GM18511 (cell line): ENCODE measurements at regions not wholly inside any gene's neighbourhood (a gene's known extent, or its start where the extent isn't known, plus 50 kb on each side); places are given as distances from the start of the nearest gene placed in this dataset.
"Not testable (repeated sequence)": the region's sequence is repeated elsewhere in the genome, so short reads cannot be mapped to it uniquely, and the experiment has no call there.

Experiments used
- ATAC-seq: cut with Tn5 transposase; IDR thresholded peaks from one replicate; pipeline ENCODE4 v1.9.1; 2021; ENCODE audit warnings: mild to moderate bottlenecking, moderate library complexity; ENCODE audit not compliant: unreplicated experiment

DNA sequence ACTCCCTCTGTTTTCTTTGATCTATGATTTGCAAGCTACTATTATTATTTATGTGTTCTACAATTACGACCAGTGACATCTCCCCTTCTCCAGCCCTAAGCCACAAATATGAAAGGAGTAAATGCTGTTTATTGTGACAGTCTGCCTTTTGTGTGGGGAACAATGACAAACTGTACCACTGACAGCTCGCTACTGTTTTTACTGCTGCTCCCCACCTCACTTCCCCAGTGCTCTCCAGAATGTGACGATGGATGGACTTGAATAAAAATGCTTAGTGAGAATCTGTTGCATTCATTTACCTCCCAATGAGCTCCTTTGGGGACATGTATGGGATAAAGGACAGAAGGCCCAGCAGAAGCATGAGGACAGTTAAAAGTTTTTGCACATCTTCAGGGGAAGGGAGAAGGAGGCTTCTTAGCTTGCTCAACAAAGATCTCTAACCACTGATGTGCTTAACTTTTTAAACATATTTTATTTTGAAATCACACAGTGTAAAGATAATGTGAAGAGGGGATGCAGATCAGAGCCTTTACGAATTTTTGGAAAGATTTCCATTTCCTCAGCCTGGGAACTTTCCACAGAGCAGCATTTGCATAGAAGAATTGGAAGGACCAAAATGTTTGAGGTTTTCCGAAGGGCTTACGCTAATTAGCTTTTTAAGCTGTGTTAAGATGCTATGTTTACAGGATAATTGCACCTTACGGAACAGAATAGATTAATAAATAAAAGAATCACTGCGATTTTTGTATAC is 485.1 kb upstream of the TENM3 start:
- ATAC-seq = no peak

DNA sequence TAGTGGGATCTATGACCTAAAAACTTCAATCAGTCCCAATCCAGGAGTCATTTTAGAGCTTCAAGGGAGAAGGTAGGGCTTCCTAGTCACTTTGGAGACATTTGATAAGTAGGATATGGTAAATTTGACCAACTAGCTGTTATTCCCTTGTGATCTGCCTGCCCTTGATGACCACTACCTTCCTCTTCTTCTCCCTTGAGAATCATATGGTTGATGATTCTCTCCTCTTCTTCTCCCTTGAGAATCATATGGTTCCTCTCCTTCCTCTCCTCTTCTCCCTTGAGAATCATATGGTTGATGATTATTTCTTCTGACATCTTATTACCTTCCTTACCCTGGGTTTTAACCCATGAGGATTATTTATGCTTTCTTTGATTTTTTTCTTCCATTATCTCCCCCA is 482.6 kb upstream of the TENM3 start:
- ATAC-seq = no peak

- no peak for ATAC-seq
These were observed 482.0 kb upstream of the TENM3 start for GRCh38 chr4:181761156-181761555.

DNA sequence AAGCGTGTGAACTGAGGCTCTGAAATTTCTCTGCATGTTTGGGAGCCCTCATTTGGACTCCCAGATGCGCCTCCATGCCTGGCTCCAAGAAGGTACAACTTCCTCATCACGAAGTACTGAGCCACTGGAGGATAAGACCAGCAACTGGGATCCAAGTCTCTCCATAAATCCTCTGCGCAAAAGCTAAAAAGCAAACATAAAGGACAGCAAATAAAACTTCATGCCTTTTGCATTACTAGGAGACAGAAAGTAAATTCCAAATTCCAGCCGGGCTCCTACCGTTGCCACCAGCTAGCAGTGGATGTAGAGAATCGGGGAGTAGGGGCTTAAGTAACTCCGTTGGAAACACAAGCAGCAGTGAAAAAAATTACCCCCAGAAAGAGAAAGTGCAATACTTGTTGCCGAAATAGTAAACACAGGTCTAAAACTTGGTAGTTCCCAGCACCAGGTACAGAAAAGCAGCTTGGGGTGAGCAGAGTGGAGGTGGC is 477.1 kb upstream of the TENM3 start:
- ATAC-seq = no peak

DNA sequence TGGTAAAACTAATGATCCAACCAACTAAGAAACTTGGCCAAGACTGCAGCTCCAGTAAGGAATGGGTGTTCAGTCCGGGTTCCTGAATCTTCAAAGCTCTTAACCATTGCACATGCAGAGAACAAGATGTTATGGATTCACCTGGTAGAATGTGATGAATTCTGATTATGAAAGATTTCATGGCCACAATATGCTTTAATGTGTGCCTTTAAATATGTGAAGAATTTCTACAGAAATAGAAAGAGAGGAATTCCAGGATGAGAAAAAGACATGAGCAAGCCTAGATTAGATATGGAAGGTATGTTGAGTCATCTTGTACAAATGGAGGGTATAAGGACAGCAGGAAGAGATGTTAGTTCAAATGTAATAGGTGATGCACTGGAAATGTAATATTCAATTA is 472.2 kb upstream of the TENM3 start:
- no peak for ATAC-seq

- ATAC-seq = no peak
These were observed 467.9 kb upstream of the TENM3 start for GRCh38 chr4:181775298-181775697.

- ATAC-seq = no peak
These were observed 466.7 kb upstream of the TENM3 start for GRCh38 chr4:181776264-181777054.

- ATAC-seq = no peak
These were observed 465.7 kb upstream of the TENM3 start for GRCh38 chr4:181777518-181777917.

- ATAC-seq = no peak
These were observed 458.3 kb upstream of the TENM3 start for GRCh38 chr4:181784881-181785280.

DNA sequence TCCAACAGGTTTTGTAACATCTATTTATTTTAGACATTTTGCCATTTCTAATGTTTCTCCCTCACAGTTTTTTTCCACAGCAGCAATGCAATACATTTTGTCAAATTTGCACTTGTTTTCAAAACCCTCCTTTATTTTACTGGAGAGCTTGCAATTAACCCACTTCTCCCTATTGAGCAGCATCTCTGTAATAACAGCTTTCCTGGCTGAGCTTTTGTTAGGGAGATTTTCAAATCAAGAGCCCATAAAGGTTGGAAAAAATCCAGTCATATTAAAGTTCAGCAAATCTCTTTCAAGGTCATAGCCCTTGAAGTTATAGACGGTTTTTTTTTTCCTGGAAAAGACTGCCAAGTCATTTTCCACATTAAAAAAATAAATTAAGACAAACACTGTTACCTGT is 450.6 kb upstream of the TENM3 start:
- no peak for ATAC-seq

DNA sequence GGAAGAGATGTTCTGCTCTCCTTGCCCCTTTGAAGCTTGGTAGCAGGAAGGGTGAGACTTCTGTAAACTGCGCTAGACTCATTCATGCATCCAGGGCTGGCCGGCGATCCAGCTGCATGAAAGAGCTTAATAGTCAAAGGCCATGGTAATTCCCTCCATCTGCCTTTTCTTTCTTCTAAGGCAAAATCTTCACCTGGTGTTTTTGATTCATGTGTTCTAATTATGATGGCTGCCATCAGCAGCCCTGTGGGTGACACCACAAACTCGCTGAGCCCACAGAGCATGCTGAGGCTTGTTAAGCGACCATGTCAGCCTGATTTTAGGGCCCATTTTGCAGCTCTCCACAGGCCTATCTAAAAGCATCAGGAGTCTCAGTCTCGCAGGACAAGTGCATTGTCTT is 450.1 kb upstream of the TENM3 start:
- ATAC-seq = no peak

- ATAC-seq = no peak
These were observed 446.7 kb upstream of the TENM3 start for GRCh38 chr4:181796502-181796901.

DNA sequence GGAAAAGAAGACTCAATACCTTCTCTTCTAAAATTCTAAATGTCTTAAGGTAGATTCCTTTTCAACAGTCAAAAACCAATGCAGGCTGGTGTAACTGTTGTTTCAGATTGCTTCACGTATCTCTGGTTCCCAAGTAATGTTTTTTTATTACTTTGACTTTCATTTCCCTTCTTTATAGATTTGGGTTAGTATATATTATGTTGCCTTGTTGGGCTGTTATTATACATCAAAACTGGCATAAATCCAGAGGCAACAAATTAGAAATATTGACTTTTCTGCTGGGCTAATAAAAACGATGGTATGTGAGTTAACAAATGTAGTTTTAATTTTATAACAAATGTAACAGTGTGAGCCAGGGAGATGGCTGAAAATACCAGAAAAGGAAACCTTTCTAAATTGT is 444.7 kb upstream of the TENM3 start:
- ATAC-seq = no peak

DNA sequence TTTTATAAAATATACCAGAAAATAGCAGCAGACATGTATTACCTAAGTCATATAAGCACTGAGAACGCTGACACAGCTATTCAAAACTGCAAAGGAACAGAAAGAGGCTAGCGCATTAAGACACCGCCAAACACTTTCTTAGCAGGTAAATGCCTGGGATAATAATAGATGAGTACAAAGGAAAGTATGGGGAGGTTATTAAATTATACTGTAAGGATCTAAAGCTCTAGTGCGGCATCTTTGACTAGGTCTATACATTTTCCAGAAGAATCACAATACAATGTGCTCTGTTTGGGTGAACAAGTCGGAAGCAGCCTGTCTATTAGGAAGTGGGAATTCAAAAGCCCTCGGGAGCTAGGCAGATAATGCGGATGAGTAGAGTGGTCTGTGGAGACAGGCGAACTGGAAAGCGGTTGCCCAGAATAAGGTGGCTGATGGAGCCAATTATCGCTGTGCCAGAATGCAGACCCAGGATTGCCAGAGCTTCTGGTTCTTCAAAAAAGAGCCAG is 443.6 kb upstream of the TENM3 start:
- ATAC-seq = no peak

- ATAC-seq = no peak
These were observed 441.0 kb upstream of the TENM3 start for GRCh38 chr4:181802207-181802606.

GRCh38 chr4:181807771-181808170 is 435.4 kb upstream of the TENM3 start:
- no peak for ATAC-seq

DNA sequence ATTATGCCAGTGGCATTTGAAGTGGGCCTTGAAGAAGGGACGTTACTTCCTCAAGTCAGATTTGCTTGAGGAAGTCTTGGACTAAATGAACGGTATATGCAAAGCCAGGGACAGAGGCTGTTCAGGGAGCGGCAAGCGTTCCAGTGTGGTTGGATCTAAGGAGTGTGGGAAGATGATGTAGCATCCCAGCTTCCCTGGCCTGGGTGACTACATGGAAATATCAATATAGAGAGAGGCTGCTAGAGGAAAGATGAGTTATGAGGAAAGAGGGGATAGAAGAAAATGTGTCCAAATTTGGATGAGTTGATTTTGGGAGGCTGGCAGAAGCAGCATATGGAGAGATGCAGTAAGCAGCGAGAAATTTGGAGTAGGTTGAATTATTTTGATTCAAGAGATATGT is 432.5 kb upstream of the TENM3 start:
- ATAC-seq = no peak

GRCh38 chr4:181811550-181811949 is 431.7 kb upstream of the TENM3 start:
- not testable (repeated sequence) for ATAC-seq

GRCh38 chr4:181819946-181820345 is 423.3 kb upstream of the TENM3 start:
- no peak for ATAC-seq

GRCh38 chr4:181820553-181820952 is 422.6 kb upstream of the TENM3 start:
- ATAC-seq = no peak

DNA sequence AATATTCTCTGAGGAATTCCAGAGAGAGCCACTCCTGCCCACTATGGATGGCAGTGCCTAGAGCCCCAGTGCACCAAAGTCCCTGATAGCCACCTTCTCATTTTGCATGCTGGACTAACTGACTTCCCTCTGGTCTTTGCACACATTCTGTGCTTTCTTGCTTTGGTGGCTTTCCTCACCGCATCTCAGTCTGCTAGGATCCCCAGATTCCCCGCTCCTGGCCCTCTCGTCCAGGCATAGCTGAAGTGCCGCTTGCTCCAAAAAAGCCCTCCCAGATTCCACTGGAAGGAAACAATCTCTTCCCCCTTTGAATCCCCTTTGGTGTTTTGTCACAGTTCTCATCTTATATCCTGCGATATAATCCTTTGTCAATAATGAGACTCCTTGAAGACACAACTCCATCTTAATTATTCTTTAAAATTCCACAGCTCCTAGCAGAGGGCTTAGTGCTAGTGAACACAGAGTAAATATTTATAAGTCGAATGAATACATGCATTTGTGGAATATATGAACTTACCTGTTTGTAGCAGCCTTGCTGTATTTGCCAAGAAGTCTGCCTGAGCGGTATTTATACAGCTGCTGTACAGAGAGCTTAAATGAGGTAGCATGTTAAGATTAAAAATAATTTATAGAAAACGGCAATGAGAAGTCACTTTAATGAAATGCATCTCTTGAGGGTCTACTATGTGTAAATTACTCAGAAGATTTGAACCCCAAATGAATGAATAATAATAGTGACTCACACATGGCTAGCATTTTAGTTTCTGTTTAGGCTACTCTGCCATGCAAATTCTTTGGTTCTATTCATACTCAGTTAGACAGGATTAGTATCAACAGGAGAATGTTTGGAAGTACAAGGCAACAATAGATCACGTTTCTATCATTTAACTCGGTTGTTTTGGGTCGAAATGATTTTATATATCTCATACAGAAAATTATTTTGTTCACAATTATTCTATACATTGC is 421.9 kb upstream of the TENM3 start:
- no peak for ATAC-seq
